Stimulated activated naive CD8-positive, alpha-beta T cell treated with anti-CD3 and anti-CD28 coated beads, Interleukin-15, amount 100 ng/mL, for 72 hours (primary cell): ENCODE measurements at regions not wholly inside any gene's neighbourhood (a gene's known extent, or its start where the extent isn't known, plus 50 kb on each side); places are given as distances from the start of the nearest gene placed in this dataset.

Experiments used
- ATAC-seq: fragments of 150-1000 bp; cut with Tn5 transposase; 2 replicates; pipeline ENCODE4 v1.10.0; 2021; ENCODE audit warnings: mild to moderate bottlenecking, moderate library complexity
- DNase-seq, 2 donors: peaks; one replicate each; pipeline ENCODE4 v3.0.0; 2021 to 2022
- H3K27ac Mint-ChIP-seq, 2 donors: one replicate each; pipeline ENCODE4 v1.8.0; 2022; ENCODE audit warnings: mild to moderate bottlenecking in 2 of 2, mixed read lengths in 2 of 2, moderate library complexity in 2 of 2
- H3K27me3 Mint-ChIP-seq: one replicate; pipeline ENCODE4 v1.8.0; 2022; ENCODE audit warnings: mixed read lengths
- H3K4me1 Mint-ChIP-seq: one replicate; pipeline ENCODE4 v1.8.0; 2022; ENCODE audit warnings: mild to moderate bottlenecking, mixed read lengths
- H3K4me3 Mint-ChIP-seq, 2 donors: one replicate each; pipeline ENCODE4 v1.8.0; 2022; ENCODE audit warnings: mild to moderate bottlenecking in 2 of 2, mixed read lengths in 2 of 2, moderate library complexity in 1 of 2
- H3K9me3 Mint-ChIP-seq, 2 donors: one replicate each; pipeline ENCODE4 v1.8.0; 2022; ENCODE audit warnings: mixed read lengths in 2 of 2

- peaks cover 0 to 20% of the 10 kb centered on the region in 2 donors for H3K9me3 Mint-ChIP-seq
- ATAC-seq: no peak
- H3K27ac Mint-ChIP-seq: peak overlapping the region in 1 of 2 donors; percentile 80
- H3K27me3 Mint-ChIP-seq: peaks cover 16% of the 10 kb centered on the region
- H3K4me1 Mint-ChIP-seq: no peaks in the 10 kb centered on the region
- no peak overlapping the region for H3K4me3 Mint-ChIP-seq
- DNase-seq: no peak
Observed at GRCh38 chr16:54722210-54722676, 208.4 kb upstream of the IRX5 start.

- DNase-seq (no peak), ATAC-seq (no peak)
- Mint-ChIP-seq H3K27me3 (peaks cover 16% of the 10 kb centered on the region), H3K27ac (no peak overlapping the region), H3K4me1 (no peaks in the 10 kb centered on the region), H3K9me3 (peaks cover 0 to 27% of the 10 kb centered on the region in 2 donors), H3K4me3 (no peak overlapping the region)
Observed at GRCh38 chr16:54720259-54720658, 210.4 kb upstream of the IRX5 start.

DNA sequence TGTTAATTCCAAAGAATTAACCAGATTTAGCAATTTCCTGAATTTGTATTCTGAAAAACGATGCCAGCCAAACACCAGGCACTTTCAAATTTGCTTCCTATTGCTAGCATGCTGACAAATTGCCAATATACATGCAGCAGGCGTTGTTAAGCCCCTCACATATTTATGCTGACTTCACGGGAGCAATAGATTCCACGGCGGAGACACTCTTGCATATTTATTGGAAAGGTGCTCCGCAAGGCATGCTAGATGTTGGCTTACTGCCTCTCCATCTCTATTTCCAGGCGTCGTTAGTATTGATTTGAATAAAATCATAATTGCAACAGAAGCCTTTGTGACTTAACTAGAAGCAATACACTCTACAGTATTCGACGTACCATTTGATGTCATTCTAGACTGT, 211.0 kb upstream of the IRX5 start:
- Mint-ChIP-seq H3K27ac (no peak overlapping the region), H3K4me1 (no peaks in the 10 kb centered on the region), H3K27me3 (peaks cover 16% of the 10 kb centered on the region), H3K9me3 (peaks cover 0 to 27% of the 10 kb centered on the region in 2 donors), H3K4me3 (no peak overlapping the region)
- DNase-seq (no peak), ATAC-seq (no peak)

DNA sequence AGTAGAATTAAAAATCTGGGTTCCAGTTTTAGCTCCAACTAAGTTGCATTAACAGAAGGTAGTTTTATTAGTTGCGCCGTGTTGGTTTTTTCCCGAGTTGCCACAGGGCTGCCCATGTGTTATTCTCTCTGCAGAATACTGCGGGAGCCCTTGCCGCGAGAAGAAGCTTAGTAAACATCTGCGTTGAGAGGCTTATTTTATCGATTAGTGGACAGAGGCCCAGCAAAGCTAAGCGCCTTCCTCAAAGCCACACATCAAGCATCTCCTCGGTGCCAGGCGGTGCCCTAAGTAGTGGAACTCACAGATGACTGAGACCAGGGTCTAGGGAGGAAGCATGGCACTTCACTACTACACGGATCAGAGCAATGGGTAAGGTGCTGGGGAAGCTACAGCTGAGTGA, 212.3 kb upstream of the IRX5 start:
- H3K27ac Mint-ChIP-seq: peak overlapping the region in 1 of 2 donors; percentile 74
- peaks cover 0 to 27% of the 10 kb centered on the region in 2 donors for H3K9me3 Mint-ChIP-seq
- ATAC-seq: no peak
- H3K4me1 Mint-ChIP-seq: no peaks in the 10 kb centered on the region
- peaks cover 16% of the 10 kb centered on the region for H3K27me3 Mint-ChIP-seq
- no peak for DNase-seq
- H3K4me3 Mint-ChIP-seq: no peak overlapping the region

GRCh38 chr16:54715011-54715410, 215.7 kb upstream of the IRX5 start:
- Mint-ChIP-seq H3K27me3 (no peaks in the 10 kb centered on the region), H3K4me1 (no peaks in the 10 kb centered on the region), H3K9me3 (peaks cover 5 to 12% of the 10 kb centered on the region in 2 donors), H3K4me3 (no peak overlapping the region), H3K27ac (no peak overlapping the region)
- DNase-seq (no peak), ATAC-seq (no peak)

DNA sequence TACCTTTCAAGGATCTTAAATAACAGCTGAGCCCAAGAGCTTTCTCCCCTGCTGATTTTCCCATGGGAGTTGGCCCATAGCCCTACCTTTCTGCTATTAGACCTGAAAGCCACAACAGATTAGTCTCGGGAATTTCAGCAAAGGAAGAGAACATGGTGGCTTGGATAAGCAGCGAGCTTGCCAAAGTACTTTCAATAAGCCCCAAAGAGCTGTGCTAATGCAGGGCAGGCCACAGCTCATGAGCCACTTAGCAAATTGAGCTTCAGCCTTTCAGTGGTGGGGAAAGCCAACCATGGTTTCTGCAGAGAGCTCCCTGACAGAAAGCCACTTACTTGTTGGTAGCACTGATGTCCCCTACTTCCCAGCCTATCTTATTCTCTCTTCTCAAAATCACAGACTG, 217.8 kb upstream of the IRX5 start:
- no peak for ATAC-seq
- no peak overlapping the region for H3K27ac Mint-ChIP-seq
- DNase-seq: no peak
- no peak overlapping the region for H3K4me3 Mint-ChIP-seq
- H3K27me3 Mint-ChIP-seq: peaks cover 9% of the 10 kb centered on the region
- peaks cover 5 to 14% of the 10 kb centered on the region in 2 donors for H3K9me3 Mint-ChIP-seq
- H3K4me1 Mint-ChIP-seq: no peaks in the 10 kb centered on the region

- ATAC-seq (no peak), DNase-seq (no peak)
- no peak overlapping the region for H3K27ac Mint-ChIP-seq
- H3K4me3 Mint-ChIP-seq: no peak overlapping the region
- H3K27me3 Mint-ChIP-seq: peaks cover 9% of the 10 kb centered on the region
- H3K9me3 Mint-ChIP-seq: peaks cover 5 to 7% of the 10 kb centered on the region in 2 donors
- H3K4me1 Mint-ChIP-seq: no peaks in the 10 kb centered on the region
Observed at GRCh38 chr16:54707813-54708212, 222.9 kb upstream of the IRX5 start.

DNA sequence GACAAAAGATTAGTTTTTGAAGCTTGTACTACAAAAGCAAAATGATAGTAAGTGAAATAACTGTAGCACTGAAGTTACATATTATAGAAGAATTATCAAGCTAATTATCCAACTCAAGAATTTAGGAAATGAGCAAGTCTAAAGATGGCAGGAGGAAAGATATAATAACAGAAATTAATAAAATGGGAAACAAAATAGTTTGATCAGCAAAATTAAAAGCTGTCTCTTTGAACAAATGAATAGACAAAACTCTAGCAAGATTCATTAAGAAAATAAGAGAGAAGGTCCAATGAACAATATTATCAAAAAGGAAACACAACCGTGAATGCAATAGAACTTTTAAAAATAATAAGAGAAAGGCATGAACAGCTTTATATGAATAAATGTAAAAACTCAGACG, 224.3 kb upstream of the IRX5 start:
- no peak for ATAC-seq
- no peak for DNase-seq
- Mint-ChIP-seq H3K27ac (no peak overlapping the region), H3K4me3 (no peak overlapping the region), H3K27me3 (peaks cover 9% of the 10 kb centered on the region), H3K9me3 (peaks cover 0 to 7% of the 10 kb centered on the region in 2 donors), H3K4me1 (no peaks in the 10 kb centered on the region)

GRCh38 chr16:54703339-54703738, 227.3 kb upstream of the IRX5 start:
- peaks cover 2% of the 10 kb centered on the region for H3K27me3 Mint-ChIP-seq

DNA sequence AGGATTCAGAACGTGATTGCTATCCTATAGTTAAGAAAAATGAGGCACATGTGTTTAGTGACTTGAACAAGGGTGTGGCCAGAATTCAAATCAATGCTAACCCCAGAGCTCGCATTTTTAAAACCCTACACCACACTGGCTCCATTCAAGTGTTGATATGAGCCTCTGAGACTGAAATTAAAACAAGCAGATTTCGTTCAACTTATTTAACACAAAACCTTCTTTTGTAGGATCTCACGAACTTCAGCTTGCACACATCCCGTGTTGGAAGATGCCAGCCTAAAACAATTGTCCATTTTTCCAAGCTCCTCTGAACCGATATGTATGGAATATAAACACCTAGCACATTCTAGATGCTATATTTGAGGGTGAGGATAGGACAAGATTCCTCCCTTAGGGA, 231.0 kb upstream of the IRX5 start:
- no peaks in the 10 kb centered on the region for H3K9me3 Mint-ChIP-seq
- H3K27me3 Mint-ChIP-seq: no peaks in the 10 kb centered on the region
- DNase-seq (no peak), ATAC-seq (no peak)
- no peak overlapping the region for H3K27ac Mint-ChIP-seq
- H3K4me3 Mint-ChIP-seq: no peak overlapping the region
- H3K4me1 Mint-ChIP-seq: no peaks in the 10 kb centered on the region

More at GRCh38 chr16:54703339-54703738, 227.3 kb upstream of the IRX5 start:
- ATAC-seq: no peak
- no peak overlapping the region for H3K27ac Mint-ChIP-seq
- H3K4me1 Mint-ChIP-seq: no peaks in the 10 kb centered on the region
- peaks cover 0 to 2% of the 10 kb centered on the region in 2 donors for H3K9me3 Mint-ChIP-seq
- no peak for DNase-seq
- H3K4me3 Mint-ChIP-seq: no peak overlapping the region

- Mint-ChIP-seq H3K4me3 (no peak overlapping the region), H3K27ac (no peak overlapping the region), H3K27me3 (no peaks in the 10 kb centered on the region), H3K9me3 (no peaks in the 10 kb centered on the region), H3K4me1 (no peaks in the 10 kb centered on the region)
- DNase-seq (no peak), ATAC-seq (no peak)
Observed at GRCh38 chr16:54697677-54698076, 233.0 kb upstream of the IRX5 start.

GRCh38 chr16:54696970-54697369, 233.7 kb upstream of the IRX5 start:
- Mint-ChIP-seq H3K27me3 (no peaks in the 10 kb centered on the region), H3K27ac (no peak overlapping the region)
- no peak for ATAC-seq

GRCh38 chr16:54696522-54696921, 234.1 kb upstream of the IRX5 start:
- no peaks in the 10 kb centered on the region for H3K9me3 Mint-ChIP-seq
- DNase-seq (no peak), ATAC-seq (no peak)
- no peak overlapping the region for H3K27ac Mint-ChIP-seq
- H3K4me1 Mint-ChIP-seq: no peaks in the 10 kb centered on the region
- no peaks in the 10 kb centered on the region for H3K27me3 Mint-ChIP-seq
- H3K4me3 Mint-ChIP-seq: no peak overlapping the region

More at GRCh38 chr16:54696970-54697369, 233.7 kb upstream of the IRX5 start:
- Mint-ChIP-seq H3K4me3 (no peak overlapping the region), H3K9me3 (no peaks in the 10 kb centered on the region), H3K4me1 (no peaks in the 10 kb centered on the region)
- no peak for DNase-seq

GRCh38 chr16:54694651-54695050, 236.0 kb upstream of the IRX5 start:
- H3K27me3 Mint-ChIP-seq: no peaks in the 10 kb centered on the region

GRCh38 chr16:54693864-54694263, 236.8 kb upstream of the IRX5 start:
- H3K4me3 Mint-ChIP-seq: no peak overlapping the region
- ATAC-seq (no peak), DNase-seq (no peak)
- no peaks in the 10 kb centered on the region for H3K27me3 Mint-ChIP-seq
- peak overlapping the region in 1 of 2 donors; percentile 46 for H3K27ac Mint-ChIP-seq
- H3K4me1 Mint-ChIP-seq: no peaks in the 10 kb centered on the region
- no peaks in the 10 kb centered on the region for H3K9me3 Mint-ChIP-seq

More at GRCh38 chr16:54694651-54695050, 236.0 kb upstream of the IRX5 start:
- H3K4me3 Mint-ChIP-seq: no peak overlapping the region
- no peak overlapping the region for H3K27ac Mint-ChIP-seq
- H3K4me1 Mint-ChIP-seq: no peaks in the 10 kb centered on the region
- ATAC-seq (no peak), DNase-seq (no peak)
- H3K9me3 Mint-ChIP-seq: no peaks in the 10 kb centered on the region

DNA sequence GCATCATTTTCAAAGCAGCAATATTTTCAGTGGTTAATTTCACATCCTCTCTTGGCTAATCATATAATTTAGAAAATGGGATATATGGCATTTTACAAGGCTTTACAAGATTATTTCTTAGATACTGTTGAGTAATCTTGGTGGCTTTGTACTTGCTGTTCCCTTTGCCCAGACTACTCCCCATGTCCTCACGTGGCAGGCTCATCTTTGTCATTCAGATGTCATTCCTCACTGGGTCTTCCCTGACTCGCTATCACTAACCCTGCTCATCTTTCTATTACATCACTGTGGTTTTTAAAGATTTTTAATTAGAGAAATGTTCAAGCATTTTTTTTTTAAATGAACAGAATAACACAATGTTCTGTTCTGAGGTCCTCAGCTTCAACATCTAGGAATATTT, 240.0 kb upstream of the IRX5 start:
- DNase-seq (no peak), ATAC-seq (no peak)
- Mint-ChIP-seq H3K27ac (no peak overlapping the region), H3K4me1 (no peaks in the 10 kb centered on the region), H3K27me3 (peaks cover 12% of the 10 kb centered on the region), H3K4me3 (no peak overlapping the region), H3K9me3 (peaks cover 0 to 17% of the 10 kb centered on the region in 2 donors)

- no peak for DNase-seq
- no peak overlapping the region for H3K4me3 Mint-ChIP-seq
- H3K9me3 Mint-ChIP-seq: peaks cover 0 to 17% of the 10 kb centered on the region in 2 donors
Observed at GRCh38 chr16:54690306-54690705, 240.4 kb upstream of the IRX5 start.

More at GRCh38 chr16:54690306-54690705, 240.4 kb upstream of the IRX5 start:
- ATAC-seq: no peak
- Mint-ChIP-seq H3K27me3 (peaks cover 16% of the 10 kb centered on the region), H3K4me1 (no peaks in the 10 kb centered on the region), H3K27ac (no peak overlapping the region)
